K562 (cell line): ENCODE measurements at regions not wholly inside any gene's neighbourhood (a gene's known extent, or its start where the extent isn't known, plus 50 kb on each side); places are given as distances from the start of the nearest gene placed in this dataset.

Experiments
- ATAC-seq: fragments of 200-7000 bp; cut with Tn5 transposase; 3 replicates; pipeline ENCODE4 v1.9.1; 2020; ENCODE audit warnings: moderate library complexity
- BruUV-seq: library from RNA; stranded (reverse); fragments of 400-500 nt; replicated peaks from 2 replicates; lab custom pipeline; 2021; lab: Mats Ljungman, UMichigan
- CTCF ChIA-PET: fragments of 300-600 bp; formaldehyde crosslinking; extraction: SDS; loops from one replicate; lab custom pipeline; 2021; ENCODE audit warnings: low intra/inter-chr PET ratio; lab: Yijun Ruan, JAX
- POLR2A ChIA-PET: fragments of 300-600, 350-650 bp; sonication (Branson Sonifier 250); formaldehyde crosslinking; extraction: SDS; loops from one replicate; lab custom pipeline; 2021; ENCODE audit warnings: antibody characterized with exemption, inconsistent platforms; lab: Yijun Ruan, JAX
- DNase-seq, 4 experiments: peaks; one replicate each; pipeline versions ENCODE4 v3.0.0 to v3.0.0-alpha.2; 2011 to 2018; ENCODE audit warnings: low spot score in 3 of 4, mixed read lengths in 3 of 4; ENCODE audit errors: extremely low read depth in 1 of 4
- FAIRE-seq: peaks from 2 replicates; lab custom pipeline; 2011; peaks lifted over from hg19 to GRCh38; lab: Jason Lieb, UNC
- H2AFZ ChIP-seq: 2 replicates; pipeline ENCODE4 v1.6.0; 2011; ENCODE audit warnings: low read depth, low read length, control low read depth, inconsistent platforms
- H3K27ac ChIP-seq: fragments of 200-600 bp; 3 replicates; pipeline ENCODE4 v1.8.0; 2011; ENCODE audit warnings: low read depth, mild to moderate bottlenecking, control low read depth, inconsistent platforms, low read length, moderate library complexity, mixed read lengths; ENCODE audit errors: extremely low read depth
- H3K27me3 ChIP-seq, 2 experiments: fragments of 300-600 bp in 1 of 2; 2 replicates in 1 of 2; 3 replicates in 1 of 2; pipeline versions ENCODE4 v1.6.0 to v1.8.0; 2011; ENCODE audit warnings: inconsistent platforms in 2 of 2, low read length in 2 of 2, mild to moderate bottlenecking in 1 of 2, mixed read lengths in 1 of 2, moderate library complexity in 1 of 2; ENCODE audit not compliant: control insufficient read depth in 2 of 2, insufficient read depth in 2 of 2
- H3K36me3 ChIP-seq: fragments of 300-600 bp; 3 replicates; pipeline ENCODE4 v1.8.0; 2011; ENCODE audit warnings: mild to moderate bottlenecking, low read length, inconsistent platforms; ENCODE audit not compliant: control insufficient read depth, insufficient read depth
- H3K4me1 ChIP-seq, 2 experiments: fragments of 200-600 bp in 1 of 2; replicated peaks in 1 of 2; 2 replicates in 1 of 2; 3 replicates in 1 of 2; pipeline versions ENCODE4 v1.5.1 to v1.8.0; 2011; ENCODE audit warnings: inconsistent platforms in 2 of 2, low read length in 2 of 2, mild to moderate bottlenecking in 1 of 2, mixed read lengths in 1 of 2, moderate library complexity in 1 of 2; ENCODE audit not compliant: control insufficient read depth in 2 of 2, insufficient read depth in 2 of 2
- H3K4me2 ChIP-seq: 2 replicates; pipeline ENCODE4 v1.6.1; 2011; ENCODE audit warnings: low read length, control low read depth, inconsistent platforms, mixed read lengths; ENCODE audit not compliant: insufficient read depth
- H3K4me3 ChIP-seq: fragments of 200-600 bp; sonication (generic), shearing (Covaris generic); 2 replicates; pipeline ENCODE4 v1.5.1; 2016; ENCODE audit warnings: control low read depth, inconsistent platforms
- H3K79me2 ChIP-seq: fragments of 200-600 bp; 3 replicates; pipeline ENCODE4 v1.8.0; 2011; ENCODE audit warnings: low read length, inconsistent platforms; ENCODE audit not compliant: control insufficient read depth, insufficient read depth
- H3K9ac ChIP-seq, 2 experiments: 2 replicates each; pipeline versions ENCODE4 v1.6.0 to v1.6.1; 2011; ENCODE audit warnings: low read depth in 2 of 2, low read length in 2 of 2, control low read depth in 1 of 2, inconsistent platforms in 1 of 2, mild to moderate bottlenecking in 1 of 2, mixed read lengths in 1 of 2; ENCODE audit not compliant: insufficient read depth in 1 of 2
- H3K9me1 ChIP-seq: one replicate; pipeline ENCODE4 v1.6.0; 2011; ENCODE audit warnings: inconsistent platforms, mild to moderate bottlenecking, low read length, moderate library complexity; ENCODE audit not compliant: control insufficient read depth, insufficient read depth
- H3K9me3 ChIP-seq: replicated peaks from 2 replicates; pipeline ENCODE4 v1.5.1; 2011; ENCODE audit warnings: low read depth, low read length, inconsistent platforms; ENCODE audit not compliant: control insufficient read depth, insufficient read depth
- H4K20me1 ChIP-seq: replicated peaks from 2 replicates; pipeline ENCODE4 v1.6.1; 2011; ENCODE audit warnings: low read length, inconsistent platforms, mixed read lengths; ENCODE audit not compliant: control insufficient read depth, insufficient read depth
- BRCA1 ChIP-seq, 2 experiments: fragments of 450-650 bp in 1 of 2; sonication (generic) in 1 of 2; formaldehyde crosslinking in 1 of 2; IDR thresholded peaks; 2 replicates each; pipeline versions ENCODE4 v1.5.0 to v1.6.1; 2017 to 2020; ENCODE audit warnings: mild to moderate bottlenecking in 1 of 2, missing genetic modification reagents in 1 of 2
- CBX8 ChIP-seq: fragments of 200-600 bp; sonication (generic); IDR thresholded peaks from 2 replicates; pipeline ENCODE4 v1.6.1; 2012; ENCODE audit warnings: borderline replicate concordance, mixed run types, low read depth, mild to moderate bottlenecking, moderate library complexity, mixed read lengths, low read length, control low read depth, inconsistent platforms; ENCODE audit not compliant: poor library complexity, severe bottlenecking; ENCODE audit errors: extremely low read depth
- CEBPB ChIP-seq: fragments of 450-650 bp; IDR thresholded peaks from 2 replicates; pipeline ENCODE4 v1.6.1; 2016; ENCODE audit warnings: missing genetic modification characterization, missing compliant biosample characterization
- NFYB ChIP-seq: IDR thresholded peaks from 2 replicates; pipeline ENCODE4 v1.6.1; 2011; ENCODE audit warnings: mild to moderate bottlenecking, moderate library complexity; ENCODE audit not compliant: insufficient read length; ENCODE audit errors: extremely low read depth
- POLR2AphosphoS5 ChIP-seq: IDR thresholded peaks from 2 replicates; pipeline ENCODE4 v1.6.1; 2011; ENCODE audit warnings: mild to moderate bottlenecking, low read depth, low read length, moderate library complexity; ENCODE audit not compliant: control insufficient read depth, insufficient read depth
- PRDM10 ChIP-seq: fragments of 450-650 bp; IDR thresholded peaks from 2 replicates; pipeline ENCODE4 v1.6.1; 2018; ENCODE audit not compliant: partially characterized antibody
- WGBS: fragments of 100-300 bp; shearing (Covaris generic); methylation state at CpG from one replicate; pipeline ENCODE4 v1.1.6; 2016; ENCODE audit warnings: low coverage, mixed read lengths; ENCODE audit not compliant: insufficient coverage; ENCODE audit errors: missing lambda C conversion rate; 5-methylcytosine and 5-hydroxymethylcytosine counted together
- in situ Hi-C: fragments of 300-500 bp; cut with MboI; formaldehyde crosslinking; loops from 4 replicates; pipeline ENCODE4 v1.15.0; 2018; ENCODE audit warnings: inconsistent platforms, mixed read lengths
- intact Hi-C: fragments of 100-400 bp; cut with micrococcal nuclease; formaldehyde crosslinking; loops from 2 replicates; pipeline ENCODE4 v1.14.2; 2022

- H3K27me3 ChIP-seq, result no peaks in the 10 kb centered on the region
Observed at GRCh38 chr10:35946556-35946955, 304.5 kb upstream of the FZD8 start.

More at GRCh38 chr10:35946556-35946955, 304.5 kb upstream of the FZD8 start:
- Histone ChIP-seq H3K4me3 (no peak overlapping the region), H4K20me1 (no peaks in the 10 kb centered on the region), H3K79me2 (no peaks in the 10 kb centered on the region), H2AFZ (no peak overlapping the region), H3K9ac (no peak overlapping the region), H3K27ac (no peak overlapping the region), H3K36me3 (no peaks in the 10 kb centered on the region), H3K4me1 (no peaks in the 10 kb centered on the region), H3K4me2 (no peak overlapping the region), H3K9me1 (no peaks in the 10 kb centered on the region), H3K9me3 (no peaks in the 10 kb centered on the region)
- WGBS, result 0% methylated on average over 3 of the region's 3 CpGs
- ChIA-PET CTCF (no interaction called here), POLR2A (no interaction called here)
- ATAC-seq (no peak), FAIRE-seq (no peak), DNase-seq (no peak)
- in situ Hi-C loops, result no loop called here
- intact Hi-C loops, result no loop called here
- no TSS peak for BruUV-seq
- no peak for TF ChIP-seq PRDM10
- no peak for TF ChIP-seq NFYB
- TF ChIP-seq CEBPB, result no peak
- TF ChIP-seq POLR2AphosphoS5, result no peak
- TF ChIP-seq BRCA1 (IDR thresholded peaks at IDR 0.05), result no peak
- no peak for TF ChIP-seq BRCA1 (CRISPR knock-in tag; IDR thresholded peaks at IDR 0.05)
- TF ChIP-seq CBX8, result no peak
